GM12872 (cell line): ENCODE measurements at regions not wholly inside any gene's neighbourhood (a gene's known extent, or its start where the extent isn't known, plus 50 kb on each side); places are given as distances from the start of the nearest gene placed in this dataset.

Experiments
- TF ChIP-seq, protein P1 (sequence below): IDR thresholded peaks from 3 replicates; pipeline ENCODE4 v1.5.1; 2011; ENCODE audit warnings: low read depth, mild to moderate bottlenecking, low read length, moderate library complexity; ENCODE audit not compliant: insufficient read depth

DNA sequence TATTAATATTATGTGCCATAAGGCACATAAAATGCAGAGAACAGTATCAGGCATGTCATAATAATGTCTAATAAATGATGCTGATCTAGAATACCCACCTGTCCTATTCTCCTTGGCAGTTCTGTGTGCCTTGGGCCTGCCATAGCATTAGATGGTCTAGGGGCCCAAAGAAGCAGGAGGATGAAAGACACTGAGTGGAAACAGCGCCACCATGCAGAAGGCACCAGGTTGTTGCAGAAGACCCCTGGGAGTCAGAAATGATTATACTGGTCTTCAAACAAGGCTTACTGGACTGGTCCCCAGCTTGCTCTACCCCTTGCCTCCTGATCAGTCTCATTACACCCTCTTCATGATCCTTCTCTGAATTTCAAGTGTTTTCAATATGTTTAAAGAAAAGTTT, 353.3 kb downstream of the GRIN2B start:
- TF ChIP-seq, protein P1, sequence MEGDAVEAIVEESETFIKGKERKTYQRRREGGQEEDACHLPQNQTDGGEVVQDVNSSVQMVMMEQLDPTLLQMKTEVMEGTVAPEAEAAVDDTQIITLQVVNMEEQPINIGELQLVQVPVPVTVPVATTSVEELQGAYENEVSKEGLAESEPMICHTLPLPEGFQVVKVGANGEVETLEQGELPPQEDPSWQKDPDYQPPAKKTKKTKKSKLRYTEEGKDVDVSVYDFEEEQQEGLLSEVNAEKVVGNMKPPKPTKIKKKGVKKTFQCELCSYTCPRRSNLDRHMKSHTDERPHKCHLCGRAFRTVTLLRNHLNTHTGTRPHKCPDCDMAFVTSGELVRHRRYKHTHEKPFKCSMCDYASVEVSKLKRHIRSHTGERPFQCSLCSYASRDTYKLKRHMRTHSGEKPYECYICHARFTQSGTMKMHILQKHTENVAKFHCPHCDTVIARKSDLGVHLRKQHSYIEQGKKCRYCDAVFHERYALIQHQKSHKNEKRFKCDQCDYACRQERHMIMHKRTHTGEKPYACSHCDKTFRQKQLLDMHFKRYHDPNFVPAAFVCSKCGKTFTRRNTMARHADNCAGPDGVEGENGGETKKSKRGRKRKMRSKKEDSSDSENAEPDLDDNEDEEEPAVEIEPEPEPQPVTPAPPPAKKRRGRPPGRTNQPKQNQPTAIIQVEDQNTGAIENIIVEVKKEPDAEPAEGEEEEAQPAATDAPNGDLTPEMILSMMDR = no peak

DNA sequence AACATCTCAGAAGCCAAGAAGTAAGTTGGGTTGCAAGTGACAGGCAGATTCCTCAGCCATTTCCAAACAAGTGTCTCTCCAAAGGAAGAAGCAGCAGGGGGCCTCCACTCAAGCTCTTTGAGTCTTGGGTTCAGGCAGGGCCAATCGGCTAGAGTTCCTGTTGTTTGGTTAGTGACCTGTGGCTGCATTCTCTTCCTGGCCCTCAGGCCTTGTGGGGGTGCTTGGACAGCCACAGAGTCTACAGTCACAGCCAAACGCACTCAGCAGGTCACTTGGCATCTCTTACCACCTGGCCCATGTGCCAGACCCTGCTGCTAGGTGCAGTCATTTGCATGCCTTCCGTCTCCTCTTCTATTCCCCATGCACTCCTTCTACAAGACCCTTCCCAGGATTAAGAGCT, 353.9 kb downstream of the GRIN2B start:
- TF ChIP-seq, protein P1 = no peak

DNA sequence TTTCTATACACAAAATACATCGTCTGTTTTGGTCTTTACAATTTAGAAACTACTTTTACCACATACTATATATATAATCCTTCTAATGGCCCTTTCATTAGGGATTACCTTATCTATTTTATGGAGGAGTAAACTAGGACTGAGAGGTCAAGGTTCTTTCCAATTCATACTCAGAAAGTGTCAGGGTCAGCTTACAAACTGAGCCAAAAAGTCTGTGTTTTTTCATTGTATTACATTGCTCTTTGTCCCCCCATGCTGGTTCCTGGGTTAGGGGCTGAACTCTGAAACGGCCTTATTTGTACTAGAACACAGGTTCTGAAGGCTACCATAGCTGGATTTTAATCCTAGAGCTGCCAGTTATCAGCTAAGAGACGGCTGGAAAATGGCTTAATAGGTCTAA, 368.1 kb downstream of the GRIN2B start:
- TF ChIP-seq, protein P1 = no peak

DNA sequence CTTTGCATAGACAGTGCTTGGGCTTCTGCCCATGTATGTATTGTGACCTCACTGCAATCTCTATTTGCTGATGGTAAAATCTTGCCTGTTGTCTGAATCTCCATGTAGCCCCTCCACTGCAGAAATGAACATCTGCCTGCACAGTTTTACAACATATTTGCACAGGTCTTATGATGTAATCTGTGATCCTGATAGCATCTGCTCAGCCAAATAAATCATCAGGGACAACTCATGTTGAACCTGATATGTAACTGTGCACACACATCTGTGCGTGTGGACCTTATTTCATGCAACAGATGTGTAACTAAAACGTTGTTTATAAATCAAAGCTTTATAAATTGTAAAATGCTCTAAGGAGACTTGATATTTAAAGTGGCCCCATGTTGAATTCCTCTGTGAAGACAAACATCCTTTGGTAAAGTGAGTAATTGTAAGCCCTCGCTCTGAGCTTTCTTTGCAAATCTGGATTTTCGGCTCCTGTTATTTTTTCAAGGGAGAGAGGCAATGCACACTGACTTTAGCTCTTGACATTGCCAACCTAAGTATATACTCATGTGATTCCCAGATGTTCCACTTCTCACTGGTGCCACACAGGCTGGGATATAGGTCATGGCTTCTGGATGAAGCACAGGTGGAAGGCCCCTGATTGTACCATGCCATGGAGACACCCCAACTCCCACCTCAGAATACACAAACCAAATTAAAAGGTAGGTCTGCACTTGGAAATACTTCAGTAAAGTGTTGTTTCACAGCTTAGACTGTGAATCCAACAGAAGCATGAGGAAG, 371.3 kb downstream of the GRIN2B start:
- TF ChIP-seq, protein P1 = no peak

DNA sequence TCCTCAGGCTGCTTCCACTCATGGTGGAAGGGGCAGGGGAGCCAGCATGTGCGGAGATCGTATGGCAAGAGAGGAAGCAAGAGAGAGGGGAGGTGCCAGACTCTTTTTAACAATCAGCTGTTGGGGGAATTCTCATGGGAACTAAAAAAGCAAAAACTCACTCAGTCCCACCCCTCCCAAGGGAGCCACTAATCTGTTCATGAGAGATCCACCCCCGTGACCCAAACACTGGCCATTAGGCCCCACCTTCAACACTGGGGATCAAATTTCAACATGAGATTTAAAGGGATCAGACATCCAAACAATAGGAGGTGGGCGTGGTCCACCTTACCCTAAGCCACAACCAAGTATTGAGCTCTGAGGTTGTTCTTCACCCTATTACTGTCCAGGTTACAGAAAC, 375.1 kb downstream of the GRIN2B start:
- TF ChIP-seq, protein P1 = no peak

DNA sequence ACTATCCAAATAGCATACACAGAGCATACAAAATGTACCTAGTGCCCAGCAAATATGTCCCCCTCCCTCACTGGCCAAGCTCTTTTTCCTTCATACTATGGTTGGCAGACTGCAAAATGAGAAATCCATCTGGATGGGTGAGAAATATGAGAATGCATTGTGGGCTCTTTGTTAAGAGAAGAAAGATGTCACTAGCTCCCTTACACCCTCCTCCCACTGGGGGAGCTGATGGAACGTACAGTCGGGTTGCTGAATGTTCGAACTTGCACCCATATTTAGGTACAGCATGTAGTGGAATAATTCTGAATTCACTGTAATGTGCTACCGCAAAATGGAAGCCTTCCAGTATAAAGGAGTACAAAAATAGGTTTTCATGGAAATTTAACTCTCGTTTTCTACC, 377.4 kb downstream of the GRIN2B start:
- TF ChIP-seq, protein P1 = no peak

DNA sequence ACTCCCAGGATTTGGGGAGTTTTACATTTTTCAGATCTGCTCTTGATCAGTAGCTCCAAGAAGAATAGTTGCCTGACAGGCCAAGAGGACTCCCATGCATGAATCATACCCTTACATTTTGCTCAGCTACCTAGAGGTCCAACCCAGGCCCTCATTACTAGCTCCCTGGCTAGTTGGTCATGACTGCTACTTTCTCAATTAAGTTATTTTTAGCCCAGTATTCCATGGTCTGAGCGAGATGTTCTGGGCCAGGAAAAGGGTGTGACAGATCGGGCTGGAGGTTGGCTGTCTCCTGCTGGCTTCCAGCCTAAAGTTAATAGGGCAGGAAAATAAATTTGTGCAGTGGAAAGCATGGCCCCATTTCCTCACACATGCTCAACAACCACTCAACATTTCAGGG, 379.2 kb downstream of the GRIN2B start:
- TF ChIP-seq, protein P1 = no peak
